NCI-H510A treated with DMSO at 0.1 percent for 48 hours (cell line): ENCODE measurements at regions not wholly inside any gene's neighbourhood (a gene's known extent, or its start where the extent isn't known, plus 50 kb on each side); places are given as distances from the start of the nearest gene placed in this dataset.
"Not testable (repeated sequence)": the region's sequence is repeated elsewhere in the genome, so short reads cannot be mapped to it uniquely, and the experiment has no call there.

ENCODE experiments used
- DNase-seq: peaks from one replicate; lab custom pipeline; 2025; lab: John Stamatoyannopoulos, UW

DNA sequence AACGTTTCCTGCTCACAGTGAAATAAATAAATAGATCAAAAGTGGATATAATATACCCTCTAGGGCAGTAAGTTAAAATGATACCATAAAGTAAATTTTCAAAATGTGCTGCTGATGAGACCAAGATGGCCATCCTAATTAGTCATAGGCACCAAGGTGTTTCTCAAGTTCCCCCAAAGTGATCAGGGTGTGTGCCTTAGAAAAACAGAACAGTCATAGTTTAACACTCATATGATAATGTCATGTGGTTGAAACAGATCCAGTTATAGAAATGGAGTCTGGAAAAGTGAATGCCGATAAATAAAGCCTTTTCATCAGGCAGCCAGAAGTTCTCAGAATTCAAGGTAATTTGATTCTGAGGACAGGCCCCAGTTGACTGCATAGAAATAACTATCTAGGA lies 161.5 kb upstream of the CDKN2B start:
- DNase-seq = no peak

DNA sequence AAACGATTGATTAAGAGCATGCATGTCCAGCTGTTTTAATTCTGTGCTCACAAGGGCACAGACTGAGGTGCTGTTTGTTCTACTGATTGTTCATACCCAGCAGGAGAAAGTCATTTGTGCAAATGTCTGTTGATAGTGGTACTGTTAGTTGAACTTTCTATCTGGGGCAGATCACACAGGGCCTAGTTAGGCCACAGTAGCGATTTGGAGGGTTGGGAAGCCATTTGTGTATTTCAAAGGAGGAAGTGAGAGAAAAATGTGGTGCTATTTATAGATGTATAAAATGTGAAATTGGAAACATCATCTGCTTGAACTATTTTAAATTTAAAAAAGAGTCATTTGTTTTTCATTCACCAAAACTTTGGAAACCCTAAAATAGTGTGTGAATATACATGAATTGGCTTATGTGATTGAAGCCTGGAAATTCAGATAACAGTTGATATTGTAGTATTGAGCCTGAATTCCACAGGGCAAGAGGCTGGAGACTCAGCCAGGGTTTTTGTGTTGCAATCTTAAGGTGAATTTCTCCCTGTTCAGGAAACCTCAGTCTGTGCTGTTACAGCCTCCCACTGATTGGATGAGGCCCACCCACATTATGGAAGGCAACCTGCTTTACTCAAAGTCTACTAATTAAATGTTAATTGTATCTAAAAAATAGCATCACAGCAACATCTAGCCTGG lies 162.0 kb upstream of the CDKN2B start:
- DNase-seq = no peak

DNA sequence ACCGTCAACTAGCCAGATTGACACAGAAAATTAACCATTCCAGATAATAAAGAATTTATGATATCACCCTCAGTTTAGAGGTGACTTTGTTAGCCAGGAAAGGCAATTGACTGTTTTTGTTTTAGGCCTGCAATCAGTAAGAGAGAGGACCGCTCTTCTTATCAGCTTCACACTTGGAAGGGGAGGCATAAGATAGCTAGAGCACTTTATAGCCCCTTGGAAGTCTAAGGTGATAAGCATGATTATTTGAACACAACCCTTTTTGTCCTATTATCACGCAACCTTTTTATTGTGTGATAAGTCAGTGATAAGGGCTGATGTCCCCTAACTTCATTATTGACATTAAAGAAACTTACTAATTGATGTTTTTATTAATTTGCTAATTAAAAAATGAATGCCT lies 162.6 kb upstream of the CDKN2B start:
- no peak for DNase-seq

DNA sequence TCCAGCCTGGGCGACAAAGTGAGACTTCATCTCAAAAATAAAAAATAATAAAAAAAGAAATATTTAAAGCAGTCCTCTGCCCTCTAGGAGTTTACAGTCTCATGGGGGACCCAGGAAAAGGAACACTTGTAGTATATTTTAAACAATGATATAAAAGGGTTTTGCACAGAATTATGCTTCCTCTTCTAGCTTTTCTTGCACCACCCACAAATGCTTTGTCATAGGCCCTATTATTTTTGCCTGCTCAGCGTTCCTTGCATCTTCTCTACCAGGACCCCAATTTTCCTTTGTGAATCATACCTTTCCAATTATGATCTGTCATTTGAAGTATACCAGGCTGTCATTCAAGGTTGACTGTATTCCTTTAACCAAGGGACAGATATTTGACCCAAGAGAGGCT lies 164.8 kb upstream of the CDKN2B start:
- DNase-seq = no peak

DNA sequence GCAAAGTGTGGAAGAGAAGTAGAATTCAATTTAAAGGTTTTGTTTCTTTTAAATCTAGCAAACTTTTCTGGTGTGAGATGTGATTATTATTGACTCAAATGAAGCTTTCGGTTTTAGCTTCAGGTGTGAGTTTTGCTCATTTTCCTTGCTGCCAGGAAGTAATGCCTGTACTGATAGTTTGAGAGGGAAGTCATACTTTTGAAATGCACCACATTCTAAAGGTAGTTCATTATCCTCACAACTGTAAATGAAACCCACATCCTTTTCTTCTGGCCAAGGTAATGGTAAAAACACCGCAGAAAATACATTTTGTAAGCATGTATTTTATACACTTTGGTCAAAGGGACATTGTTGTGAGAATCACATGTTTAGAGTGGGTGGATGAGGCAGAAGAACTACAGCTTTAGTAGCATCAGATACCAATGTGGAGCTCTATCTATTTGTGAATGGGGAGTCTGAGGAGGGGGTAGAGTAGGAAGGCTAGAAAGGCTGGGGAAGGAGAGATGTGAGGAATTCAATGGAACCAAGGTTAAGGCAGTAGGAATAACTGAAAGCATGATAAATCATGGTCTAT lies 167.0 kb upstream of the CDKN2B start:
- DNase-seq = no peak

DNA sequence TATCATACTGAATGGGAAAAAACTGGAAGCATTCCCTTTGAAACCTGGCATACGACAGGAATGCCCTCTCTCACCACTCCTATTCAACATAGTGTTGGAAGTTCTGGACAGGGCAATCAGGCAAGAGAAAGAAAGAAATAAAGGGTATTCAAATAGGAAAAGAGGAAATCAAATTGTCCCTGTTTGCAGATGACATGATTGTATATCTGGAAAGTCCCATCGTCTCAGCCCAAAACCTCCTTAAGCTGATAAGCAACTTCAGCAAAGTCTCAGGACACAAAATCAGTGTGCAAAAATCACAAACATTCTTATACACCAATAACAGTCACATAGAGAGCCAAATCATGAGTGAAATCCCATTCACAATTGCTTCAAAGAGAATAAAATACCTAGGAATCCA lies 171.9 kb upstream of the CDKN2B start:
- DNase-seq = not testable (repeated sequence)

DNA sequence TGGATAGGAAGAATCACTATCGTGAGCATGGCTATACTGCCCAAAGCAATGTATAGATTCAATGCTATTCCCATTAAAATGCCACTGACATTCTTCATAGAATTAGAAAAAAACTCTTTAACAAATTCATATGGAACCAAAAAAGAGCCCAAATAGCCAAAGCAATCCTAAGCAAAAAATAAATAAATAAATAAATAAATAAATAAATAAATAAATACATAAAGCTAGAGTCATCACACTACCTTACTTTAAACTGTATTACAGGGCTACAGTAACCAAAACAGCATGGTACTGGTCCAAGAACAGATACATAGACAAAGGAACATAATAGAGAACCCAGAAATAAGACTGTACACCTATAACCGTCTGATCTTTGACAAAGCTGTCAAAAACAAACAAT lies 180.4 kb upstream of the CDKN2B start:
- no peak for DNase-seq

DNA sequence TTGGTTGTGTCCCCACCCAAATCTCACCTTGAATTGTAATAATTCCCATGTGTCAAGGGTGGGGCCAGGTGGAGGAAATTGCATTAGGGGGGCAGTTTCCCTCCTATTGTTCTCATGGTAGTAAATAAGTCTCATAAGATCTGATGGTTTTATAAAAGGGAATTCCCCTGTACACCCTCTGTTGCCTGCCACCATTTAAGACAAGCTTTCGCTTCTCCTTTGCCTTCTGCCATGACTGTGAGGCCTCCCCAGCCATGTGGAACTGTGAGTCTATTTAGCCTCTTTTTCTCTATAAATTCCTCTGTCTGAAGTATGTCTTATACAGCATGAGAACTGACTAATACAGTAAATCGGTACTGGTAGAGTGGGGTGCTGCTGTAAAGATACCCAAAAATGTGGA lies 187.9 kb upstream of the CDKN2B start:
- not testable (repeated sequence) for DNase-seq

DNA sequence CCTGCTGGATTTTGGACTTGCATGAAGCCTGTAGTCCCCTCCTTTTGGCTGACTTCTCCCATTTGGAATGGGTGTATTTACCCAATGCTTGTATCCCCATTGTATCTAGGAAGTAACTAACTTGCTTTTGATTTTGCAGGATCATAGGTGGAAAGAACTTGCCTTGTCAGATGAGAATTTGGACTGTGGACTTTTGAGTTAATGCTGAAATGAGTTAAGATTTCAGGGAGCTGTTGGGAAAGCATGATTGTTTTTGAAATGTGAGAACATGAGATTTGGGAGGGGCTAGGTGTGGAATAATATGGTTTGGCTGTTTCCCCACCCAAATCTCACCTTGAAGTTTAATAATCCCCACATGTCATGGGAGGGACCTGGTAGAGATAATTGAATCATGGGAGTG lies 189.6 kb upstream of the CDKN2B start:
- no peak for DNase-seq

DNA sequence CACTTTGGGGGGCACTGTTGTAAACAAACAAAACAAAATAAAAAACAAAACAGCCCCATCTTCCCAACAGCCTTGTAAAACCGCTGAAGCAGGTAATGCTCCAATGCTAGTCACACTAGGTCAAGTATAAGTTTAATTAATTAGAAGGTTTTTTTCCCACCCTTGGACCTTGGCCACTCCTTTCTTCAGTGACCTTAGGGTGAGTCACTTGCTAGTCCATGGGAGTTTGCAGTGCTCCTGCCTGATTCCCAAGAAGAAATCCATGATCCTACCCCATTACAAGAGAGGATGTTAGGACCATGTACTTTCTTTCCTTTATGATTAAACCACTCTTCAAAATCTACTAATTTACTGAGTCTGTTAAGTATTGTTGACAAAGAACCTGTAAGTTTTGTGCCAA lies 192.2 kb upstream of the CDKN2B start:
- no peak for DNase-seq

DNA sequence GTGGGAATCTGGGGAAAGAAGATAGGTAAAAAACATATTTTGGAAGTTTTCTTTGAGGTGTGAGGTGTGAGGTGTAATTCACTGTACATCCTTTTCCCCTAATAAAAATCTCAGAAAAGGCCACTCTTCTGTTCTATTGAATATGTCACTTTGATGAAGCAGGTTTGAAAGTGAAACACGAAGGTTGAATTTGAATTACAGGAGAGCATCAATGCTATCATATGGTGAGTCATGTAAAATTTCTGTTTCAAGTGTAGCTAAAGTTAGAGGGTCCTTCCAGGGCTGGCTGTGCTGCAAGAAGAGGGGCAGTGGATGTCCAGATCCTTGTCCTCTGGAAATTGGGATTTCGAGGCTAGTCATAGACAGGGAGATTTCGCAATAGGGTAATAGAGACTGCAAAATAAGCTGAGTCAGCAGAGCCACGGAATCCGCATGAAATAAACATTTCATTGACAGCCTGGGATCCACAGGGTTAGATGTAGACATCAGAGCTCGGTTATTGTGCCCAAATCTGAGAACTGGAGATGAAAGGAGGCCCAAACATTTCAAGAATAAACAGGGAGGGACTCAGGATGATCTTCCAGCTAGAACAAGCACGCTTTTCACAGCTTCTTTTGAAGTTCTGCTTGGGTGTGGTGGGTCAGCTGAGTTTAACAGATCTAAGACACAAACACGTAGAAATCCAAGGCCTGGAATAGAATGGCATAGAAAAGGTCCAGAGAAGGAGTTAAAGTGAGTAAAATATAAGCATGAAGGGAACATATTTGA lies 194.4 kb upstream of the CDKN2B start:
- no peak for DNase-seq

DNA sequence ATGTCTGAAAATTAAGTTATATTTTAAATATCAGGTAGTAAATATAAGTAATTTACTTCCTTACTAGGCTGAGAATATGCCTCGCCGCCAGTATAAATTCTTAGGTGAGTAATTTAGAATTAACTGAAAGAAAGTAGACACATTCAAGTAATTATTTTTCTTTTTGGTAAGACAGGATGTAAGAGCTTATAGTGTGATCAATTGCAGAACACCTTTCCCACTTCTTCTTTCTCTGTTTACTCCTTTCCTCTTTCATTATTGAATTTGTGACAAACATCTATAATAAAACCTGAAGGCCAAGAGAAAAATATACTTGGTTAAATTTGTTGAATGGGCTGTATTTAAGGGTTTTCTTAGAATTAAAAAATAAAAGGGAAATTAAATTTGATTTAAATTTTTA lies 195.1 kb upstream of the CDKN2B start:
- no peak for DNase-seq

DNA sequence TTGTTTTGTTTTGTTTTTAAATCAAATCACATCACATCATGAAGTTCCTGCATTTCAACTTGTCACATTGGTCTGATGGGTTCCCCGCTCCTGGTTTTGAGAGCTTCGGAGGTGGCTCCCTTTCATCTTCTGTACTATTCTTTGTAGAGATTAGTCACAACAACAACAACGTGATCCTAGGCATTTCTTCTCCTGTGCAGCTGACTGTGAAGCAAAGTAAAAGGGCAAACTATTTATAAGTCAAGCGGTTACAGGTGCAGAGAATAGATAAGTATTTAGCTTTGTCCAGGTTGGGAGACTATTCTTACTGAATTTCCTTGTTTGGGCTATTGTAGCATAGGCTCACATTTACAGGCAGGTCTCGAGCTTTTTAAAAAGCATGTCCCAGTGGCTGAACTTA lies 197.7 kb upstream of the CDKN2B start:
- peak; percentile 40 for DNase-seq

DNA sequence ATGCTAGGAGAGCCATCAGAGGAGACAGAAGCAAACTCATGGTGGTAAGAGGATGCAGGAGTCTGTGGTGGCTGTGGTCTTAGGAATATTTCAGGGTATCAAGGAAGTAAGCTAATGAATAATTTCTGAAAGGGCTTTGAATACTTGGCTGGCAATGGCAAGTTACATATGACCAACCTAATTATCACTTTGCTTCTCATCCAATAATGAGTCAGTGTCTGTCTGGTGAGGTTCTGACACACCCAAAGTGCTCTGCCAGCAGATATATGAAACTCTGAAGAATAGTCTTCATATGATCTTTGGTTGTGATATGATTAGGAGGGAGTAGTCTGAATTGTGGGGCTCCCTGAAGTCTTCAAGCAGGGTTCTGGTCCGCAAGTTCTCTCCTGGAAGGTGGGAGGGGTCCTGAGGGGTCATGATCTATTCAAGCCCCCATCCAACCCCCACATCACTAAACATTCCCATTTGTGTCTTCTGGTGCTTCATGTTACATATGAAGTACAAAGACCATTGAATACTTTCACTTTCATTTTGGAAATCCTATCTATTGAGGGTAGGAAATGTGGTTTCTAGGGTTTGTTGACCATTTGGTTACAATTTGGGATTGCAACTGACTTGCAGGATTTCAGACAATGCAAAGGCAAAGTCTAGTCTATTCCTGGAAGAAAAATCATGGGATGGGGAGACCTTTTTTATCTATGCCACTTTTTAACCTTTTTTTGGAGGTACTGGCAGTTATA lies 199.9 kb upstream of the CDKN2B start:
- DNase-seq = no peak

DNA sequence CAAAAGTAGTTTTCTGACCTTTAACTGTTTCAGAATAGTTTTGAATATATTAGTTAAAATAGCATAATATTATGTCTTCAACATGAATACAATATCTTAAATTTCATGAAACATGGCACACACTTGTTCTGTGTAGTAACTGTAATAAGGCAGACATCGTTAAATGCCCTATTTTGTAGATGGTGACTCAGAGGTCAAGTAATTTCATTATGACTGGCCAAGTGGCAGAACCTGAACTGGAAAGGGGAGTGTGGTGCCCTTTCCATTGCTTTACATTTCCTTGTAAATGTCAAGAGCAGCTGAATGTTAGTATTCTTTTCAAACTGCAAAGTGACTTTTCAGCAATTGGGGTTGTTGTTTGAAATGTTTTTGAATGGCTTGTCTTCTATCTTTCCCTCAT lies 201.2 kb upstream of the CDKN2B start:
- no peak for DNase-seq

DNA sequence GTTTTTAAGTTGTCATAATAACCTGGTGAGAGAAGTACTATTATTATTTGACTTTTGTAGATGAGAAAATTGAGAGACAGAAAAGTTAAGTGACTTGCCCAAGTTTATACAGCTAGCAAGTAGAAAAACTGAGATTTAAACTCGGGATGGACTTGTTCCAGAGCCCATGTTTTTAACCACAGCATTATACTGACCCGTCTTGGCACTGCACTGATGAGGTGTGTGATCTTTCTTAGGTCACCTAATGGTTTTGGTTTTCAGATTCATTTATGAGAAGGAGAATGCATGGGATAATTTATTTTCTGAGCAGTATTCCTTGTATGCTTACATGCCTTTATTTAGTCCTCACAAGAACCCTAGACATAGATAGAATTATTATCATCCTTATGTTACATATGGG lies 201.8 kb upstream of the CDKN2B start:
- DNase-seq = no peak

DNA sequence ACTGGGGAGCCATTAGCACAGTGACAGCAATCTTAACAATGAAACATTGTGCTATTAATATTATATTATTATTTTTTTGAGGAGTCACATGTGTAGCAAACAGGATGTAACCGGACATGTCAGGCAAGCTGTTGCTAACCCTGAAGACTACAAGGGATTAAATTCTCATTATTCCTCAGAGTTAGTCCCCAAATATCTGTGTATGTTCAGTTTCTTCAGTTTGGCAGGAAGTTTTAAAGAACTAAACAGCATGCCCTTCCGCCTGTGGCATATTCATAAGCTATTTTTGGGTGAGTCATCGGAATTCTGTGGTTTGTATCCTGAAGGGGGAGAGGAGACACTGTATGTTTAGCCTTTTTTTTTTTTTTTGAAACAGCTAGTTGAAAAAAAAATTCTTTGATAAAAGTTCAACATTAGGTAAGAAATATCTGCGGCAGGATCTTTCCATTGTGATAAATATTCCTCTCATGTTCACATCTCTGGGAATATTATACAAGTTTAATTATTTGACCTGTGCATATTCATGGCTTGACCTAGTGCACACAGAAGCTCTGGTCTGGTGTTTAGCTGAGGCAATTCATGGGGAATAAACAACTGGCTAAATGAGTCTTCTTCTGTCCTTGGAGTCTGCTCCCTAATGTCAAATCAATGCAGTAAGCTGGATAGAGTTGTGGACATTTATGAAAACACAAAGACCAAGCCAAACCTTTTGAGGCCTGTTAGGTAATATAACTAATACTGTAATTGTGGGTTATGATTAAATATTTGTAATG lies 202.7 kb upstream of the CDKN2B start:
- DNase-seq = no peak

DNA sequence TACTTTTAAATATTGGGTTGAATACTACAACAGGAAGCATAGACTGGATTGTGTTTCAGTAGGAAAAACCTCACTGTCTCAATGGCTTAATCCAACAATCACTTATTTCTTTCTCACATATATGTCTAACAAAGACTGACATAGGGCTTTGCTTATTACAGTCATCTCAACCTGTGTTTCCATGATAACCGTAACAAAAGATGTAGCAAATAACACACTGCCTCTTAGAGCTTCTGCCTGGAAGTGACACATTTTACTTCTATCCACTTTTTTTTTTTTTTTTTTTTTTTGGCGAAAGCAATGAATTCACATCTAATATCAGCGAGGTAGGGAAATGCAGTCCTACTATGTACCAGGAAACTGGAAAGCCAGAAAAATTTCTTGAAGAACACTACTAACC lies 204.9 kb upstream of the CDKN2B start:
- DNase-seq = no peak

DNA sequence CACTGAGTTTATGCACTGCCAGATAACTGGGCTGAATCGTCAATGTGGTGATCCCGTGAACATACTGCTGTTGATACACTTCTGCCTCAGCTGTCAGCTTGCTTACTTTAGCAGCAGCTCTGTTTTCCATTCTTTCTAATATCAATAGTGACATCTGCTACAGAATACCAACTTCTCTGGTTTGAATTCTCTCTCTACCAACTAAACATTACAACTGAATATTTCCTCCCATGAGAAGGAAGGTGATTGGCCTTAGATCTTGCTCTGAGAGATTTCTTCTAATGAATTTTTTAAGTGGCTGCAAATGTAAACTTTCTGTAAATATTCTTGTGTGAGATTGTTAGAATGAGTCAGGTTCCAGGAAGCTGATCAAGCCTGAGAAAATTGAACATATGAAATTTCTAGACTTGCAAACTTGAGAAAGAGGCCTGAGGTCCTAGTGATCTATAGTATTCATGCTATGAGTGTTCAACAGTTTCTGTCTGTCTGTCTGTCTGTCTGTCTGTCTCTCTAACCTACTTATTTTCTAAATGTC lies 205.5 kb upstream of the CDKN2B start:
- DNase-seq = no peak

DNA sequence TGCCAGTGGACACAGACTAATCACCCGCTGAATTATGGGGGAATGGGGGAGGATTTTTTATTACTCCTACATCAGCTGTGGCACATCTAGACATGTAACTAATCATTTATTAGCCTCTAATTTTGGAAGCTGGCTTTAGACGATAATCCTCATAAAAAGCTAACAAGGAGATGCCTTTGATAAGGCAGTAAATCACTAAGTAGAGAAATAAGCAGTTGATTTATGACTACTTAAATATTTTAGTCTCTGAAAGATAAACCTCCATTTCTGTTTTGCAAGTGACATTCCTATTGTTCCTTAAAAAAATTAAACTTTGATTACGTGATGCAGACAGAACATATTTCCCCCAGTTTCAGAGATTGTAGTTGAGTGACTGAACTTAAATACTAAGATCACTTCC lies 206.4 kb upstream of the CDKN2B start:
- no peak for DNase-seq

DNA sequence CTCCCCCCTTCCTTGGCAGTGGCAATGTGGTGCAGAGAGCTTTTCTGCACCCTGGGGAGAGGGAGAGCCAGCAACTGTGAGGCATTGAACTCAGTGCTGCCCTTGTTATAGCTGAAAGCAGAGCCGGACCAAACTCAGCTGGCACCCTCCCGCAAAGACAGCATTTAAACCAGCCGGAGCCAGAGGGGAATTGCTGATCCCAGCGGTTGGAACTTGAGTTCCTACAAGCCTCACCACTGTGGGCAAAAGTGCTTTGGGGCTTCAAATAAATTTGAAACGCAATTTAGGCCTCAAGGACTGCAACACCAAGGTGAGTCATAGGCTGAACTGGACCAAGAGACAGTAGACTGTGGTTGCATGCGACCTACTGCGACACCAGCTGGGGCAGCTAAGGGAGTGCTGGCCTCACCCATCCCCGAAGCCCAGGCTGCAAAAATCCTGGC lies 207.6 kb upstream of the CDKN2B start:
- no peak for DNase-seq

DNA sequence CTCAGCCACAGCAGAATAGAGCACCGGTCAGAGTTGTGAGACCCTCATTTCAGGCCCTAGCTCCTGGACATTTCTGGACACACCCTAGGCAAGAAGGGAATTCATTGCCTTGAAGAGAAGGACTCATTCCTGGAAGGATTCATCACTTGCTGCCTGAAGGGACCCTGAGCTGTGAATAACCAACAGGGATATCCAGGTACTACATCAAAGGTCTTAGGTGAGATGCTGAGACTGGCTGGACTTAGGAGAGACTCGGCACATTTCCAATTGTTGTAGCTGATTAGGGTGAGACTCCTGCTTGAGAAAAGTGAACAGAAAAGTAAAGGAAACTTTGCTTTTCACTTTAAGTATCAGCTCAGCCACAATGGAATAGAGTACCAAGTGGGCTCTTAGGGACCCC lies 208.1 kb upstream of the CDKN2B start:
- no peak for DNase-seq
